Nephron (organoid): ENCODE measurements at regions not wholly inside any gene's neighbourhood (a gene's known extent, or its start where the extent isn't known, plus 50 kb on each side); places are given as distances from the start of the nearest gene placed in this dataset.

Source experiments
- H3K27ac Mint-ChIP-seq, 3 experiments: 2 replicates each; pipeline ENCODE4 v1.8.0; 2020; ENCODE audit warnings: mixed read lengths in 3 of 3, mild to moderate bottlenecking in 2 of 3, moderate library complexity in 1 of 3
- H3K27me3 Mint-ChIP-seq: 2 replicates; pipeline ENCODE4 v1.8.0; 2021; ENCODE audit warnings: low read depth, mild to moderate bottlenecking, moderate library complexity, mixed read lengths
- H3K36me3 Mint-ChIP-seq: 2 replicates; pipeline ENCODE4 v1.8.0; 2020; ENCODE audit warnings: low read depth, mixed read lengths
- H3K4me1 Mint-ChIP-seq: 2 replicates; pipeline ENCODE4 v1.8.0; 2020; ENCODE audit warnings: mixed read lengths
- H3K4me3 Mint-ChIP-seq, 3 experiments: 2 replicates each; pipeline ENCODE4 v1.8.0; 2020; ENCODE audit warnings: mild to moderate bottlenecking in 3 of 3, mixed read lengths in 3 of 3, moderate library complexity in 2 of 3
- H3K9me3 Mint-ChIP-seq: 2 replicates; pipeline ENCODE4 v1.8.0; 2020; ENCODE audit warnings: mixed read lengths
- CTCF ChIP-seq, 3 experiments: fragments of 200-600 bp; sonication (generic); IDR thresholded peaks; one replicate each; pipeline ENCODE4 v1.5.0; 2021; ENCODE audit warnings: antibody characterized with exemption in 3 of 3; ENCODE audit not compliant: unreplicated experiment in 3 of 3

- no peak overlapping the region for H3K27ac Mint-ChIP-seq
- H3K36me3 Mint-ChIP-seq, result no peaks in the 10 kb centered on the region
- H3K4me1 Mint-ChIP-seq, result no peaks in the 10 kb centered on the region
- H3K27me3 Mint-ChIP-seq, result no peaks in the 10 kb centered on the region
- no peak for TF ChIP-seq CTCF (IDR thresholded peaks at IDR 0.05; ENCODE audit: unreplicated experiment in 3 of 3)
- peaks cover 4% of the 10 kb centered on the region for H3K9me3 Mint-ChIP-seq
- H3K4me3 Mint-ChIP-seq, result no peak overlapping the region
Measured at GRCh38 chr4:100049872-100050271, 99.8 kb upstream of the H2AZ1 start.

- TF ChIP-seq CTCF (IDR thresholded peaks at IDR 0.05; ENCODE audit: unreplicated experiment in 3 of 3), result no peak
- no peaks in the 10 kb centered on the region for H3K27me3 Mint-ChIP-seq
- no peak overlapping the region for H3K27ac Mint-ChIP-seq
Measured at GRCh38 chr4:100042711-100043110, 92.6 kb upstream of the H2AZ1 start.

GRCh38 chr4:100042235-100042634 is 92.2 kb upstream of the H2AZ1 start:
- Mint-ChIP-seq H3K9me3 (no peaks in the 10 kb centered on the region), H3K27me3 (no peaks in the 10 kb centered on the region), H3K4me3 (no peak overlapping the region), H3K27ac (no peak overlapping the region), H3K4me1 (no peaks in the 10 kb centered on the region), H3K36me3 (no peaks in the 10 kb centered on the region)
- TF ChIP-seq CTCF (IDR thresholded peaks at IDR 0.05; ENCODE audit: unreplicated experiment in 3 of 3), result no peak

More at GRCh38 chr4:100042711-100043110, 92.6 kb upstream of the H2AZ1 start:
- H3K36me3 Mint-ChIP-seq, result no peaks in the 10 kb centered on the region
- H3K4me3 Mint-ChIP-seq, result no peak overlapping the region
- no peaks in the 10 kb centered on the region for H3K9me3 Mint-ChIP-seq
- H3K4me1 Mint-ChIP-seq, result no peaks in the 10 kb centered on the region

GRCh38 chr4:100041646-100042045 is 91.6 kb upstream of the H2AZ1 start:
- Mint-ChIP-seq H3K4me1 (no peaks in the 10 kb centered on the region), H3K4me3 (no peak overlapping the region), H3K36me3 (no peaks in the 10 kb centered on the region), H3K27ac (no peak overlapping the region), H3K9me3 (no peaks in the 10 kb centered on the region), H3K27me3 (no peaks in the 10 kb centered on the region)
- no peak for TF ChIP-seq CTCF (IDR thresholded peaks at IDR 0.05; ENCODE audit: unreplicated experiment in 3 of 3)

- H3K4me1 Mint-ChIP-seq, result no peaks in the 10 kb centered on the region
- H3K27me3 Mint-ChIP-seq, result no peaks in the 10 kb centered on the region
- H3K36me3 Mint-ChIP-seq, result no peaks in the 10 kb centered on the region
- no peak overlapping the region for H3K27ac Mint-ChIP-seq
- no peak overlapping the region for H3K4me3 Mint-ChIP-seq
- peaks cover 3% of the 10 kb centered on the region for H3K9me3 Mint-ChIP-seq
- TF ChIP-seq CTCF (IDR thresholded peaks at IDR 0.05; ENCODE audit: unreplicated experiment in 3 of 3), result no peak
Measured at GRCh38 chr4:100034023-100034664, 84.1 kb upstream of the H2AZ1 start.

- no peak overlapping the region for H3K27ac Mint-ChIP-seq
- no peak overlapping the region for H3K4me3 Mint-ChIP-seq
- no peaks in the 10 kb centered on the region for H3K9me3 Mint-ChIP-seq
- H3K27me3 Mint-ChIP-seq, result no peaks in the 10 kb centered on the region
- peaks cover 10% of the 10 kb centered on the region for H3K4me1 Mint-ChIP-seq
- TF ChIP-seq CTCF (IDR thresholded peaks at IDR 0.05; ENCODE audit: unreplicated experiment in 3 of 3), result no peak
- H3K36me3 Mint-ChIP-seq, result no peaks in the 10 kb centered on the region
Measured at GRCh38 chr4:100026066-100026465, 76.0 kb upstream of the H2AZ1 start.
